ENCODE measurements at regions not wholly inside any gene's neighbourhood (a gene's known extent, or its start where the extent isn't known, plus 50 kb on each side); places are given as distances from the start of the nearest gene placed in this dataset.

- TF ChIP-seq CTCF (IDR thresholded peaks at IDR 0.05; ENCODE audit: extremely low read depth, missing control alignments) = no peak
- DNase-seq (ENCODE audit: low spot score) = no peak
Observed at GRCh38 chr2:5521461-5521860, 170.7 kb upstream of the SOX11 start.

DNA sequence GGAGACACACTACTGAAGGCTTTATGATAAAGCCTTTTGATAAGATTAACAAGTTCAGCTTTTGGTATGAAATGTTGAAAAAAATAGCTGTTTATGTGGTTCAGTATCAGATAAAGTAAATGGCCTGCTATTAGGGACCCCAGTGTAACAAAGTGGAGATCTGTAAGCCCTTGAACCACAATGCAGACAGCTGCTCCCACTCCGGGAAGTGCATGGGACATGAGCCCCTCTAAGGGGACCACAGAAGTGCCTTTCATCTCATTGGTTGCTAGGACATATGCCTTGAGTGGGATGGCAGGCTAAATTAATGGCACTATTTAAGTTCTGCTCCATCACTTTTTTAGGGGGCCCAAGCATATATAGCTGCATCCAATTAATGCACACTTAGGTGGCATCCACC lies 167.6 kb upstream of the SOX11 start:
- TF ChIP-seq CTCF (IDR thresholded peaks at IDR 0.05; ENCODE audit: extremely low read depth, missing control alignments) = no peak
- no peak for DNase-seq (ENCODE audit: low spot score)

GRCh38 chr2:5528706-5529105 lies 163.5 kb upstream of the SOX11 start:
- no peak for TF ChIP-seq CTCF (IDR thresholded peaks at IDR 0.05; ENCODE audit: extremely low read depth, missing control alignments)
- DNase-seq (ENCODE audit: low spot score) = no peak

DNA sequence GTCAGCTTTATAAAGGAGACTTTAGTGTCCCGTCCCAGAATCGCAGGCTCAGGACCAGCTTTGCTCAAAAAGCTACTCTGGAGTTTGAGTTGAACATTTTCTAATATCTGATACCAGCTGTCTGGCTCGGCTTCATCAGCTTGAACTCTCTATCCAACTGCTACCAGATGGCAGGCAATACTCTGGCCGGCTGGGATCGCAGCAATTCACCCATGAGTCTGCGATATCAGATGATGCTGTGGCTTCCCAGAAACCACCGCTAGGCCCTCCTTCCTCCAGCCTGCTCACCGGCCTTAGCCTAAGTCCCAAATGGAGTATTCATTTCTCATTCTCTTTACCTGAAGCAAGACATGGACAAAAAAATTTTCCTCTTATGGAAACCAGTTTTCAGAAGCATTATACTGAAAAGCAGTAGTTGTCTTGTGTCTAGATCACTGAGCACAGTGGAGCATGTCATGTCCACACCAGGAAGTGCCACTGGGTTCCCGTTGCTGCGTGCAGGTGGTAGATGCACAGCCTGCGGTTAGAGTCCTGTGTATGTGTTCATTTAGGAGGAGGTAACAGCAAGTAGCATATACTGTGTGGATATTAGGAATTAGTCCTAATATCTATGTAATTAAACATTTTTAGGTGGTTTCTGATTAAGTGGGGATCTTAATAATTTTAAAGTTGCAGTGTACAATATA lies 162.0 kb upstream of the SOX11 start:
- no peak for TF ChIP-seq CTCF (IDR thresholded peaks at IDR 0.05; ENCODE audit: extremely low read depth, missing control alignments)

DNA sequence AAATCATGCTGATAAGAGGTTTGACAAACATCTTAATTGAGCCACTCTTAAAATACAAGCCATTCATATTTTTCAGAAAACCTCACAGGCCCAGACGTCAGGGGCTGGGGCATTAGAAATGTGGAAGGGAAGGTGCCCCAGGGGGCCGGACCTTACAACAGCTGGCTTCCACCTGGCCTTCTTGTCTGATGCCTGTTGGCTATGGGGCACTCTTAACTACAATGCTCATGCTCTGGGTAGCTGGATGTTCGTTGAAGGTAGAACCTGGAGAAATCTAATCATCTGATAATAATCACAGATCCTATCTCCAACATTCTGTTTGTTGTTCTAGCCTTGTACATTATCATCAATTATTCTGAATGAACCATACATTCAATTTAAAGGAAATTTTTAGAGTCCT lies 156.9 kb upstream of the SOX11 start:
- no peak for DNase-seq (ENCODE audit: low spot score)
- no peak for TF ChIP-seq CTCF (IDR thresholded peaks at IDR 0.05; ENCODE audit: extremely low read depth, missing control alignments)

More for the DNA sequence above, 162.0 kb upstream of the SOX11 start:
- no peak for DNase-seq (ENCODE audit: low spot score)

GRCh38 chr2:5537180-5537688 lies 154.9 kb upstream of the SOX11 start:
- no peak for TF ChIP-seq CTCF (IDR thresholded peaks at IDR 0.05; ENCODE audit: extremely low read depth, missing control alignments)
- no peak for DNase-seq (ENCODE audit: low spot score)

DNA sequence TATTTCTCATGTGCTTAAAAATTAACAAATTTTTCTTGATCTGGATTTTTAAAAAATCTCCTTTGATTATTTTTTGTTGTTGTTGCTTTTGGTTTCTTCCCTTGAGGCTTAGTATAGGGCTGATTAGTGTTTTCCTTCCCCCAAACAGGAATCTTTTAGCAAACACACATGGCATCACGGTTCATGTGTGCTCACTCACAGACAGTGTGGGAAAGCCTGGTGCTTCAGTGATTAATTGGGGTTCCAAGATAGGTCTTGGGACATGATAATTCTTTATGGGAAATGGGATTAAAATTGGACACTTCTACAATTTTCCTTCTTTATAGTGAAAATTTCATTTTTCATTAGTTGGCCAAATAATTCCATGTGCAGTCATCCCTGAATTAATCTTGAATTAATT lies 153.9 kb upstream of the SOX11 start:
- no peak for DNase-seq (ENCODE audit: low spot score)
- TF ChIP-seq CTCF (IDR thresholded peaks at IDR 0.05; ENCODE audit: extremely low read depth, missing control alignments) = no peak

Measured in GM20000 (cell line).